ENCODE measurements at regions not wholly inside any gene's neighbourhood (a gene's known extent, or its start where the extent isn't known, plus 50 kb on each side); places are given as distances from the start of the nearest gene placed in this dataset.
A peak's percentile ranks its signal among the peaks of the same experiment; 100 is the strongest.

- Histone ChIP-seq H3K9me3 (no peaks in the 10 kb centered on the region), H3K27me3 (no peaks in the 10 kb centered on the region), H3K36me3 (no peaks in the 10 kb centered on the region), H3K4me3 (no peak overlapping the region), H3K27ac (no peak overlapping the region), H3K4me1 (ENCODE audit: insufficient read depth) (no peaks in the 10 kb centered on the region)
- TF ChIP-seq EP300 (IDR thresholded peaks at IDR 0.05) (no peak), POLR2A (IDR thresholded peaks at IDR 0.05) (no peak), CTCF (IDR thresholded peaks at IDR 0.05) (no peak)
- DNase-seq = peak in 1 of 5 donors; percentile 0
- intact Hi-C loops (cut with DNase I) = no loop called here
- WGBS, 3 donors = 81 to 87% (median 82%) methylated on average over 22 of the region's 22 CpGs
Observed at GRCh38 chr11:70517988-70518907, 119.9 kb downstream of the CTTN start.

- Histone ChIP-seq H3K27me3 (no peaks in the 10 kb centered on the region), H3K36me3 (no peaks in the 10 kb centered on the region), H3K9me3 (no peaks in the 10 kb centered on the region), H3K4me3 (no peak overlapping the region), H3K4me1 (ENCODE audit: insufficient read depth) (no peaks in the 10 kb centered on the region), H3K27ac (no peak overlapping the region)
- intact Hi-C loops (cut with DNase I) = no loop called here
- 83 to 91% (median 84%) methylated on average over 8 of the region's 8 CpGs for WGBS, 3 donors
- TF ChIP-seq EP300 (IDR thresholded peaks at IDR 0.05) (no peak), POLR2A (IDR thresholded peaks at IDR 0.05) (no peak), CTCF (IDR thresholded peaks at IDR 0.05) (no peak)
- no peak for DNase-seq
Observed at GRCh38 chr11:70519117-70519516, 120.8 kb downstream of the CTTN start.

DNA sequence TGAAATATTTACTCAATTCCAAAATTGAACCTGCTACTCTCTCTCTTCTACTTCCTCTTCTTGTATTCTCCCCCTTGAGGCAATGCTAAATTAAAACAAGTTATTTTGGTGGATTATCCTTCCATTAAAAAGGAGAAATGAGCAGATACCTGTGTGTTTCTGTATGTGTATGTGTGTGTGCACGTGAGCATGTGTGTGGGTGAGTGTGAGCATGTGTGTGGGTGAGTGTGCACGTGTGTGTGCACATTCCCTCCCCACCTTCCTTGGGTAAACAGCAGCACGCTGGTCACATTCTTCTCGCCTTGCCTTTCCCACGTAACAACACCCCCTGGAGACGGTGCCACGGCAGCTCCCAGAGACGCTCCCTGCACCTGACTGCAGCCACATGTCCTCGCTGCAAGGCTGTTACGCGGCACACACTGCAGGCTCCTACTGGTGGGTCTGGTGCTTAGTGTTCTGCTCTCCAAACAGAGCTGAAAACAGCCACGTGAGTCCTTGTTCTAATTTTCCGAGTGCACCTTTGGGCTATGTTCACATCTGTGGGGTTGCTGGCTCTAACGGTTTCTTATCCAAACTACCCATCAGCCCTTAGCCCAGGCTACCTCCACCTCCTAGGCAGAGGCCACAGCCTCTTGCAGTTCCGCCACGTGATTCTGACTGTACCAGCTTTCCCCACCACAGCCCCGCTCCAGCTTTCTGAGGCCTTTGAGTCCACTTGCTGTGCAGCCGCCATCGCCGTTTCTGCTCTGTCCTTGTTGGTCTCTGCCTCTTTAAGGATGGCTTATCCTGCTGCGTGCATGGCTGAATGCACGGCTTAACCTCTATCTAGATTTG, 123.4 kb downstream of the CTTN start:
- Histone ChIP-seq H3K4me3 (no peak overlapping the region), H3K9me3 (no peaks in the 10 kb centered on the region), H3K36me3 (no peaks in the 10 kb centered on the region), H3K27ac (no peak overlapping the region), H3K4me1 (ENCODE audit: insufficient read depth) (no peaks in the 10 kb centered on the region), H3K27me3 (no peaks in the 10 kb centered on the region)
- WGBS, 3 donors = 80 to 87% (median 84%) methylated on average over 22 of the region's 22 CpGs
- no peak for TF ChIP-seq POLR2A (IDR thresholded peaks at IDR 0.05)
- TF ChIP-seq EP300 (IDR thresholded peaks at IDR 0.05) = no peak
- TF ChIP-seq CTCF (IDR thresholded peaks at IDR 0.05) = no peak
- DNase-seq = peak in 1 of 5 donors; percentile 2
- intact Hi-C loops (cut with DNase I) = no loop called here

DNA sequence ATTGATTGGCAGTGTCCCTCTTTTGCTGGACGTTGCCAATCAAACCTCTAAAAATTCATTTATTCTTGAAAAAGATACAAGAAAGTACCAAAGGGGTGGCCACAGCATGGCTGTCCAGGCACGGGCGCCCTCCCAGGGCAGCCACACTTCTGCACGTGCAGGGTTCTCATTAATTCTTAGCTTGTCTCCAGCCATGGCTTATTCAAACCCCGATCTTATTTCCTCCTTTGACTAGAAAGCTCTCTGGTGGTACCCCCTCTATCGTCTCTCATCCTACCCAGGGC, 123.9 kb downstream of the CTTN start:
- Histone ChIP-seq H3K36me3 (no peaks in the 10 kb centered on the region), H3K4me1 (ENCODE audit: insufficient read depth) (no peaks in the 10 kb centered on the region), H3K27ac (no peak overlapping the region), H3K9me3 (no peaks in the 10 kb centered on the region), H3K4me3 (no peak overlapping the region), H3K27me3 (no peaks in the 10 kb centered on the region)
- 71 to 82% (median 78%) methylated on average over 6 of the region's 6 CpGs for WGBS, 3 donors
- DNase-seq = no peak
- intact Hi-C loops (cut with DNase I) = no loop called here
- no peak for TF ChIP-seq EP300 (IDR thresholded peaks at IDR 0.05)

Data from ovary (tissue), 7 donors.